Left lung (tissue), 4 donors: ENCODE measurements at regions not wholly inside any gene's neighbourhood (a gene's known extent, or its start where the extent isn't known, plus 50 kb on each side); places are given as distances from the start of the nearest gene placed in this dataset.

Experiments
- ATAC-seq: fragments of 200-7000 bp; cut with Tn5 transposase; one replicate; pipeline ENCODE4 v1.9.1; 2020; ENCODE audit warnings: moderate library complexity
- DNase-seq, 4 donors: peaks; one replicate each; pipeline ENCODE4 v3.0.0-alpha.2; 2013 to 2020
- H3K27ac ChIP-seq, 2 donors: fragments of 200-600 bp; sonication (generic) in 1 of 2; one replicate each; pipeline versions ENCODE4 v1.5.0 to v1.8.0; 2020 to 2021
- H3K27me3 ChIP-seq, 2 donors: fragments of 200-600 bp; sonication (generic) in 1 of 2; one replicate each; pipeline versions ENCODE4 v1.5.0 to v1.8.0; 2020 to 2021
- H3K36me3 ChIP-seq, 2 donors: fragments of 200-600 bp; sonication (generic) in 1 of 2; one replicate each; pipeline versions ENCODE4 v1.5.0 to v1.8.0; 2020 to 2021
- H3K4me1 ChIP-seq, 2 donors: fragments of 200-600 bp; one replicate each; pipeline ENCODE4 v1.8.0; 2021
- H3K4me3 ChIP-seq, 2 donors: fragments of 200-600 bp; sonication (generic) in 1 of 2; one replicate each; pipeline versions ENCODE4 v1.5.0 to v1.8.0; 2020 to 2021; ENCODE audit warnings: mild to moderate bottlenecking in 1 of 2
- H3K9me3 ChIP-seq, 2 donors: fragments of 200-600 bp; sonication (generic) in 1 of 2; one replicate each; pipeline versions ENCODE4 v1.5.0 to v1.8.0; 2020 to 2021
- CTCF ChIP-seq, 2 donors: fragments of 200-600 bp; sonication (generic) in 1 of 2; IDR thresholded peaks; one replicate each; pipeline versions ENCODE4 v1.5.0 to v1.8.0; 2021; ENCODE audit warnings: antibody characterized with exemption in 2 of 2
- intact Hi-C, 2 donors: fragments of 100-400 bp; cut with DNase I; formaldehyde crosslinking; loops; one replicate each; pipeline versions ENCODE4 v1.11.2 to v1.14.2; 2022
- donor health status: DM: no; HTN: yes; CAD: no.
- donor health status: DM: no; HTN: no; CAD: no.

GRCh38 chr17:77861133-77861695 is 97.3 kb upstream of the TNRC6C start:
- intact Hi-C loops: no loop called here
- H3K27me3 ChIP-seq: peaks cover 0 to 43% of the 10 kb centered on the region in 2 donors

GRCh38 chr17:77861981-77862645 is 96.4 kb upstream of the TNRC6C start:
- Histone ChIP-seq H3K36me3 (no peaks in the 10 kb centered on the region), H3K9me3 (no peaks in the 10 kb centered on the region), H3K27me3 (peaks cover 0 to 37% of the 10 kb centered on the region in 2 donors), H3K4me1 (peaks cover 6 to 12% of the 10 kb centered on the region in 2 donors), H3K4me3 (no peak overlapping the region), H3K27ac (no peak overlapping the region)
- no peak for TF ChIP-seq CTCF (IDR thresholded peaks at IDR 0.05)
- intact Hi-C loops: no loop called here
- peak in 2 of 4 donors; percentile 22 to 35 for DNase-seq
- no peak for ATAC-seq

More at GRCh38 chr17:77861133-77861695, 97.3 kb upstream of the TNRC6C start:
- no peak for DNase-seq
- no peaks in the 10 kb centered on the region for H3K9me3 ChIP-seq
- peaks cover 6 to 12% of the 10 kb centered on the region in 2 donors for H3K4me1 ChIP-seq
- H3K4me3 ChIP-seq: no peak overlapping the region
- no peaks in the 10 kb centered on the region for H3K36me3 ChIP-seq
- no peak overlapping the region for H3K27ac ChIP-seq
- TF ChIP-seq CTCF (IDR thresholded peaks at IDR 0.05): no peak
- ATAC-seq: no peak

DNA sequence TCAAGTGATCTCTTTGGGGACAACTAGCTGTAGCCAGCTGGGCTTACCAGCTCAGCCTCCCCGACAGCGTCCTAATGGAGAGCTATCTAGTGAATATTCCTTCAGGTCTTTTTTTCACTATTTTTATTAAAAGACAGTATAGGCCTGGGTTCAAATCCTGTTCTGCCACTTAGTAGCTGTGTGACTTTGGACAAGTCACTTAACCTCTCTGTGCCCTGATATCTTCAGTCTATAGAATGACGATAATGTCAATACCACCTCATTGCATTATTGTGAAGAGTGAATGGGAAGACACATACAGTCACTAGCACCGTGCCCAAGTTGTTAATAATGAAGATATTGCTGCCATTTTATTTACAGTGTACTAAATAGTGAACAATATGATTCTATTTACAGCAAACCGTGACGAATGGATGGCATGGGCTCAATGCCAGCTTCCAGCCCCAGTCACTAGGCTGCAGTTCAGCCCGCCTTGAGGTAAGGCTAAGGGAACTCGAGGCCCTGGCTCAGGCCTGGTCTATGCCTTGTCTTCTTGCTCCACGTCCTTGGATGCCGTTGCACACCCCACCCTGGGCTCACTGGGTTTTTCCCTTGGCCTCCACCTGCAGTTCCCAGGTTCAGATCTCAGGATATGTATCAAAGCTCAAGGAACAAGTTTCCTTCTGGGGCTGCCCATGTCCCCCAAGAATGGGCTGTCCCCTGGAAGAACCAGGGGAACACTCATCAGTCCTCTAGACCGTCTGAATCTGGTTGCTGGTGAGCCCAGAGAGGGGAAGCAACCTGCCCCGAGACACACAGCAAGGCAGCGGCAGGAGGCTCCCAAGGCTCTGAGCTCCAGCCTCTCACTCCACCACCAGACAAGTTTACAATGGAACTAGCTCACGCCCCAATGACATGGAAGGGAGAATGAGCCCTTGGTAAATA is 95.4 kb upstream of the TNRC6C start:
- Histone ChIP-seq H3K27ac (no peak overlapping the region), H3K27me3 (peaks cover 0 to 27% of the 10 kb centered on the region in 2 donors), H3K4me1 (peaks cover 6 to 12% of the 10 kb centered on the region in 2 donors), H3K4me3 (no peak overlapping the region), H3K36me3 (no peaks in the 10 kb centered on the region), H3K9me3 (no peaks in the 10 kb centered on the region)
- no peak for ATAC-seq
- DNase-seq: peak in 2 of 4 donors; percentile 26 to 31
- intact Hi-C loops: no loop called here
- TF ChIP-seq CTCF (IDR thresholded peaks at IDR 0.05): no peak

- peaks cover 0 to 25% of the 10 kb centered on the region in 2 donors for H3K27me3 ChIP-seq
- ATAC-seq (peak; percentile 55), DNase-seq (peak in 2 of 4 donors; percentile 37 to 77)
- H3K9me3 ChIP-seq: no peaks in the 10 kb centered on the region
- intact Hi-C loops: no loop called here
- no peak overlapping the region for H3K4me3 ChIP-seq
- no peak for TF ChIP-seq CTCF (IDR thresholded peaks at IDR 0.05)
- peaks cover 6 to 12% of the 10 kb centered on the region in 2 donors for H3K4me1 ChIP-seq
- H3K36me3 ChIP-seq: no peaks in the 10 kb centered on the region
- no peak overlapping the region for H3K27ac ChIP-seq
Observed at GRCh38 chr17:77863814-77864161, 94.7 kb upstream of the TNRC6C start.
